K562 (cell line): ENCODE measurements at regions not wholly inside any gene's neighbourhood (a gene's known extent, or its start where the extent isn't known, plus 50 kb on each side); places are given as distances from the start of the nearest gene placed in this dataset.

ENCODE experiments used
- COPS2 ChIP-seq: fragments of 450-650 bp; conservative IDR thresholded peaks from 2 replicates; pipeline ENCODE4 v1.6.1; 2016; ENCODE audit warnings: mild to moderate bottlenecking, moderate library complexity
- E2F6 ChIP-seq, 2 experiments: IDR thresholded peaks; 2 replicates each; pipeline ENCODE4 v1.6.1; 2011; ENCODE audit warnings: borderline replicate concordance in 1 of 2, control low read depth in 1 of 2, low read depth in 1 of 2, low read length in 1 of 2, mild to moderate bottlenecking in 1 of 2, mixed read lengths in 1 of 2, moderate library complexity in 1 of 2; ENCODE audit not compliant: insufficient read depth in 1 of 2, insufficient read length in 1 of 2, poor library complexity in 1 of 2, severe bottlenecking in 1 of 2; ENCODE audit errors: extremely low read depth in 1 of 2
- FIP1L1 ChIP-seq: fragments of 200-400 bp; formaldehyde crosslinking; IDR thresholded peaks from 2 replicates; pipeline ENCODE4 v1.6.1; 2018; ENCODE audit warnings: mild to moderate bottlenecking, low read depth, low read length; ENCODE audit not compliant: poor library complexity, severe bottlenecking
- FOXK1 ChIP-seq: sonication (generic); formaldehyde crosslinking; IDR thresholded peaks from 2 replicates; pipeline ENCODE4 v1.8.0; 2022; ENCODE audit warnings: missing genetic modification reagents, mild to moderate bottlenecking, borderline replicate concordance
- GABPB1 ChIP-seq: sonication (generic); formaldehyde crosslinking; IDR thresholded peaks from 2 replicates; pipeline ENCODE4 v1.8.0; 2022; ENCODE audit warnings: mild to moderate bottlenecking, missing genetic modification reagents
- HOXB6 ChIP-seq: fragments of 250-450 bp; sonication (Bioruptor Pico); IDR thresholded peaks from 2 replicates; pipeline ENCODE4 v1.5.1; 2022; ENCODE audit warnings: mild to moderate bottlenecking, borderline replicate concordance
- JUND ChIP-seq, 2 experiments: IDR thresholded peaks; 2 replicates in 1 of 2; 3 replicates in 1 of 2; pipeline ENCODE4 v1.6.1; 2011; ENCODE audit warnings: borderline replicate concordance in 2 of 2, low read depth in 2 of 2, low read length in 2 of 2, improper control_type of control experiment in 1 of 2, missing biosample characterization in 1 of 2, missing genetic modification characterization in 1 of 2, missing genetic modification reagents in 1 of 2
- KDM5B ChIP-seq: fragments of 200-600 bp; sonication (generic); IDR thresholded peaks from 2 replicates; pipeline ENCODE4 v1.6.1; 2012; ENCODE audit warnings: low read depth, mild to moderate bottlenecking, moderate library complexity, low read length, control low read depth, inconsistent platforms; ENCODE audit not compliant: insufficient replicate concordance
- MCM7 ChIP-seq, 2 experiments: fragments of 450-650 bp; IDR thresholded peaks; 2 replicates each; pipeline ENCODE4 v1.6.1; 2016 to 2018
- NR4A1 ChIP-seq, 2 experiments: fragments of 250-450 bp in 1 of 2; fragments of 450-650 bp in 1 of 2; sonication (Bioruptor Pico) in 1 of 2; IDR thresholded peaks; 2 replicates each; pipeline versions ENCODE4 v1.4.0 to v1.6.1; 2016 to 2020; ENCODE audit warnings: mild to moderate bottlenecking in 2 of 2, missing compliant biosample characterization in 1 of 2, missing genetic modification characterization in 1 of 2, moderate library complexity in 1 of 2
- ZBTB9 ChIP-seq: fragments of 450-650 bp; formaldehyde crosslinking; IDR thresholded peaks from 2 replicates; pipeline ENCODE4 v1.4.0; 2020; ENCODE audit warnings: mild to moderate bottlenecking, moderate library complexity
- ZNF124 ChIP-seq: sonication (generic); formaldehyde crosslinking; IDR thresholded peaks from 2 replicates; pipeline ENCODE4 v1.8.1; 2022; ENCODE audit warnings: missing genetic modification reagents
- TF ChIP-seq, protein P1 (sequence below): fragments of 250-450 bp; sonication (Bioruptor Pico); IDR thresholded peaks from 2 replicates; pipeline ENCODE4 v1.8.0; 2021; ENCODE audit warnings: moderate library complexity, mild to moderate bottlenecking, inconsistent platforms
- TF ChIP-seq, protein P2 (sequence below): sonication (generic); formaldehyde crosslinking; IDR thresholded peaks from 2 replicates; pipeline ENCODE4 v1.8.0; 2023; ENCODE audit warnings: missing genetic modification reagents, mild to moderate bottlenecking, borderline replicate concordance

GRCh38 chr21:33976082-33977016 is 60.7 kb upstream of the ATP5PO start (continued):
- TF ChIP-seq, protein P1, sequence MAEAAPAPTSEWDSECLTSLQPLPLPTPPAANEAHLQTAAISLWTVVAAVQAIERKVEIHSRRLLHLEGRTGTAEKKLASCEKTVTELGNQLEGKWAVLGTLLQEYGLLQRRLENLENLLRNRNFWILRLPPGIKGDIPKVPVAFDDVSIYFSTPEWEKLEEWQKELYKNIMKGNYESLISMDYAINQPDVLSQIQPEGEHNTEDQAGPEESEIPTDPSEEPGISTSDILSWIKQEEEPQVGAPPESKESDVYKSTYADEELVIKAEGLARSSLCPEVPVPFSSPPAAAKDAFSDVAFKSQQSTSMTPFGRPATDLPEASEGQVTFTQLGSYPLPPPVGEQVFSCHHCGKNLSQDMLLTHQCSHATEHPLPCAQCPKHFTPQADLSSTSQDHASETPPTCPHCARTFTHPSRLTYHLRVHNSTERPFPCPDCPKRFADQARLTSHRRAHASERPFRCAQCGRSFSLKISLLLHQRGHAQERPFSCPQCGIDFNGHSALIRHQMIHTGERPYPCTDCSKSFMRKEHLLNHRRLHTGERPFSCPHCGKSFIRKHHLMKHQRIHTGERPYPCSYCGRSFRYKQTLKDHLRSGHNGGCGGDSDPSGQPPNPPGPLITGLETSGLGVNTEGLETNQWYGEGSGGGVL, result no peak
- TF ChIP-seq HOXB6 (CRISPR knock-in tag) (no peak), E2F6 (IDR thresholded peaks at IDR 0.05; ENCODE audit: borderline replicate concordance in 1 of 2, extremely low read depth in 1 of 2, insufficient read depth in 1 of 2, insufficient read length in 1 of 2, low read depth in 1 of 2, low read length in 1 of 2, poor library complexity in 1 of 2, severe bottlenecking in 1 of 2) (peak in 1 of 2 experiments; percentile 62), KDM5B (peak; percentile 69), COPS2 (no peak), ZBTB9 (CRISPR knock-in tag) (no peak; the same call in 1 of the 2 replicates), FIP1L1 (no peak), NR4A1 (CRISPR knock-in tag; IDR thresholded peaks at IDR 0.05) (0 out of 2 replicates have a peak, but pooled peaks have one; percentile 31), NR4A1 (tag; IDR thresholded peaks at IDR 0.05) (no peak), JUND (IDR thresholded peaks at IDR 0.05; ENCODE audit: borderline replicate concordance, low read depth, low read length) (peak; percentile 61; the same call in 1 of the 2 replicates), JUND (tag; IDR thresholded peaks at IDR 0.05; ENCODE audit: borderline replicate concordance, low read depth, low read length) (no peak; the same call in 2 of the 3 replicates), GABPB1 (CRISPR knock-in tag) (peak; percentile 15; the same call in 1 of the 2 replicates), FOXK1 (CRISPR knock-in tag) (no peak), MCM7 (IDR thresholded peaks at IDR 0.05) (no peak), ZNF124 (CRISPR knock-in tag) (no peak)
- TF ChIP-seq, protein P2, sequence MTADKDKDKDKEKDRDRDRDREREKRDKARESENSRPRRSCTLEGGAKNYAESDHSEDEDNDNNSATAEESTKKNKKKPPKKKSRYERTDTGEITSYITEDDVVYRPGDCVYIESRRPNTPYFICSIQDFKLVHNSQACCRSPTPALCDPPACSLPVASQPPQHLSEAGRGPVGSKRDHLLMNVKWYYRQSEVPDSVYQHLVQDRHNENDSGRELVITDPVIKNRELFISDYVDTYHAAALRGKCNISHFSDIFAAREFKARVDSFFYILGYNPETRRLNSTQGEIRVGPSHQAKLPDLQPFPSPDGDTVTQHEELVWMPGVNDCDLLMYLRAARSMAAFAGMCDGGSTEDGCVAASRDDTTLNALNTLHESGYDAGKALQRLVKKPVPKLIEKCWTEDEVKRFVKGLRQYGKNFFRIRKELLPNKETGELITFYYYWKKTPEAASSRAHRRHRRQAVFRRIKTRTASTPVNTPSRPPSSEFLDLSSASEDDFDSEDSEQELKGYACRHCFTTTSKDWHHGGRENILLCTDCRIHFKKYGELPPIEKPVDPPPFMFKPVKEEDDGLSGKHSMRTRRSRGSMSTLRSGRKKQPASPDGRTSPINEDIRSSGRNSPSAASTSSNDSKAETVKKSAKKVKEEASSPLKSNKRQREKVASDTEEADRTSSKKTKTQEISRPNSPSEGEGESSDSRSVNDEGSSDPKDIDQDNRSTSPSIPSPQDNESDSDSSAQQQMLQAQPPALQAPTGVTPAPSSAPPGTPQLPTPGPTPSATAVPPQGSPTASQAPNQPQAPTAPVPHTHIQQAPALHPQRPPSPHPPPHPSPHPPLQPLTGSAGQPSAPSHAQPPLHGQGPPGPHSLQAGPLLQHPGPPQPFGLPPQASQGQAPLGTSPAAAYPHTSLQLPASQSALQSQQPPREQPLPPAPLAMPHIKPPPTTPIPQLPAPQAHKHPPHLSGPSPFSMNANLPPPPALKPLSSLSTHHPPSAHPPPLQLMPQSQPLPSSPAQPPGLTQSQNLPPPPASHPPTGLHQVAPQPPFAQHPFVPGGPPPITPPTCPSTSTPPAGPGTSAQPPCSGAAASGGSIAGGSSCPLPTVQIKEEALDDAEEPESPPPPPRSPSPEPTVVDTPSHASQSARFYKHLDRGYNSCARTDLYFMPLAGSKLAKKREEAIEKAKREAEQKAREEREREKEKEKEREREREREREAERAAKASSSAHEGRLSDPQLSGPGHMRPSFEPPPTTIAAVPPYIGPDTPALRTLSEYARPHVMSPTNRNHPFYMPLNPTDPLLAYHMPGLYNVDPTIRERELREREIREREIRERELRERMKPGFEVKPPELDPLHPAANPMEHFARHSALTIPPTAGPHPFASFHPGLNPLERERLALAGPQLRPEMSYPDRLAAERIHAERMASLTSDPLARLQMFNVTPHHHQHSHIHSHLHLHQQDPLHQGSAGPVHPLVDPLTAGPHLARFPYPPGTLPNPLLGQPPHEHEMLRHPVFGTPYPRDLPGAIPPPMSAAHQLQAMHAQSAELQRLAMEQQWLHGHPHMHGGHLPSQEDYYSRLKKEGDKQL (CRISPR knock-in tag), result no peak
